ENCODE measurements at regions not wholly inside any gene's neighbourhood (a gene's known extent, or its start where the extent isn't known, plus 50 kb on each side); places are given as distances from the start of the nearest gene placed in this dataset.

DNA sequence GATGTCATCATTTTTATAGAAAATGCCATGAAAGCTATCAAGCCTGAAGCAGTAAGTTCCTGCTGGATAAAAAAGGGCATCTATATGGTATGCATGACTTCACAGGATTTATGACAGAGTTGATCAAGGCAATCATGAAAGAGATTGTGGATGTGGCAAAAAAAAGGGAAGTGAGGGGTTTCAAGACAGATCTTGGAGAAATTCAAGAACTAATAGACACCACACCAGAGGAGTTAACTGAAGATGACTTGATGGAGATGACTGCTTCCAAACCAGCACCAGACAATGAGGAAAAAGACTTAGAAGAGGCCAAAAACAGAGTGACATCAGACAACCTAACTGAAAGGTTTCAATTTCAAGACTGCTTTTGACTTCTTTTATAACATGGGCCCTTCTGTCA lies 691.1 kb upstream of the SLC10A2 start:
- no peak overlapping the region for H3K27ac Mint-ChIP-seq (ENCODE audit: unreplicated experiment)

DNA sequence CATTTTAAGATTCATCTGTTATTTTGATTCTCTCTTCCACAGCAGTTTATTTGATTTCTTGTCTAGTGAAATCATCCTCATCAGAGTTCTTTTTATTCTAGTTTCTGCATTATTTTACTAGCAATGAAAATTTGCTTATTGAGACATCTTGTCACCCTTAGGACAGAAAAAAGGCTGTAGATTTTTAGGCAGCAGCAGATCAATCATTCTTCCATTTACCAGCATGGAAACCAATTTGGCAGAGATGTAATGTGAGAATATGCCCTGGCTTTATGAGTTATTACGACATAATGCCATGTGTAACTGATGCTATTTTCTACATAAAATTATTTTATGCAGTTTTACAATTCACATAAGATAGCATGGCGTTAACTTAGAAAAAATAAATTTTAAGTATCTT lies 688.6 kb upstream of the SLC10A2 start:
- Mint-ChIP-seq H3K4me3 (ENCODE audit: unreplicated experiment) (no peak overlapping the region), H3K27me3 (ENCODE audit: low read depth) (no peaks in the 10 kb centered on the region), H3K27ac (ENCODE audit: unreplicated experiment) (no peak overlapping the region), H3K36me3 (ENCODE audit: low read depth) (no peaks in the 10 kb centered on the region), H3K4me1 (ENCODE audit: low read depth) (peaks cover 4% of the 10 kb centered on the region), H3K9me3 (ENCODE audit: low read depth) (peaks cover 5% of the 10 kb centered on the region)
- no peak for DNase-seq (ENCODE audit: low spot score)
- TF ChIP-seq, protein P1, sequence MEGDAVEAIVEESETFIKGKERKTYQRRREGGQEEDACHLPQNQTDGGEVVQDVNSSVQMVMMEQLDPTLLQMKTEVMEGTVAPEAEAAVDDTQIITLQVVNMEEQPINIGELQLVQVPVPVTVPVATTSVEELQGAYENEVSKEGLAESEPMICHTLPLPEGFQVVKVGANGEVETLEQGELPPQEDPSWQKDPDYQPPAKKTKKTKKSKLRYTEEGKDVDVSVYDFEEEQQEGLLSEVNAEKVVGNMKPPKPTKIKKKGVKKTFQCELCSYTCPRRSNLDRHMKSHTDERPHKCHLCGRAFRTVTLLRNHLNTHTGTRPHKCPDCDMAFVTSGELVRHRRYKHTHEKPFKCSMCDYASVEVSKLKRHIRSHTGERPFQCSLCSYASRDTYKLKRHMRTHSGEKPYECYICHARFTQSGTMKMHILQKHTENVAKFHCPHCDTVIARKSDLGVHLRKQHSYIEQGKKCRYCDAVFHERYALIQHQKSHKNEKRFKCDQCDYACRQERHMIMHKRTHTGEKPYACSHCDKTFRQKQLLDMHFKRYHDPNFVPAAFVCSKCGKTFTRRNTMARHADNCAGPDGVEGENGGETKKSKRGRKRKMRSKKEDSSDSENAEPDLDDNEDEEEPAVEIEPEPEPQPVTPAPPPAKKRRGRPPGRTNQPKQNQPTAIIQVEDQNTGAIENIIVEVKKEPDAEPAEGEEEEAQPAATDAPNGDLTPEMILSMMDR (IDR thresholded peaks at IDR 0.05): no peak

More for the DNA sequence above, 691.1 kb upstream of the SLC10A2 start:
- Mint-ChIP-seq H3K4me1 (ENCODE audit: low read depth) (peaks cover 4% of the 10 kb centered on the region), H3K9me3 (ENCODE audit: low read depth) (peaks cover 5% of the 10 kb centered on the region), H3K27me3 (ENCODE audit: low read depth) (no peaks in the 10 kb centered on the region), H3K36me3 (ENCODE audit: low read depth) (no peaks in the 10 kb centered on the region), H3K4me3 (ENCODE audit: unreplicated experiment) (no peak overlapping the region)
- TF ChIP-seq, protein P1 (IDR thresholded peaks at IDR 0.05): no peak
- no peak for DNase-seq (ENCODE audit: low spot score)

DNA sequence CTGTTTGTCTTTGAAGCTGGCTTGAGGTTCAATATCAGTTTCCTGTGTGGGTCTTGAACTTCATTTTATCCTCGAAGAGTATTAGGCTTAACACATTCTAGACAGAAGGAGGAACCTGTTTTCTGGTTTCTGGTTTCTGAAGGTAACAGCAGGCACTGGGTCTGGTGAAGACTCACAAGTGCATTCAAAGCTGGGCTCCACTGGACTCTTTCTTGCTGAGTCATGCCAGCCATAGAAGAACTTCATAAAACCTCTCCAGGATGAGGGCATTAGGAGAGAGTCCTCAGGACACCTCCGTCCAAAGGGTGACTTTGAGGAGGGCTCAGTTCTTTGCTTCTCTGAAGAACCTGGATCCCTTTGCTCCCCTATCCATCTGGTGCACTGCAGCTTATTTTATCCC lies 668.6 kb upstream of the SLC10A2 start:
- TF ChIP-seq, protein P1 (IDR thresholded peaks at IDR 0.05): no peak
- Mint-ChIP-seq H3K36me3 (ENCODE audit: low read depth) (no peaks in the 10 kb centered on the region), H3K27me3 (ENCODE audit: low read depth) (no peaks in the 10 kb centered on the region), H3K27ac (ENCODE audit: unreplicated experiment) (no peak overlapping the region), H3K4me1 (ENCODE audit: low read depth) (no peaks in the 10 kb centered on the region), H3K9me3 (ENCODE audit: low read depth) (no peaks in the 10 kb centered on the region), H3K4me3 (ENCODE audit: unreplicated experiment) (no peak overlapping the region)
- DNase-seq (ENCODE audit: low spot score): no peak

DNA sequence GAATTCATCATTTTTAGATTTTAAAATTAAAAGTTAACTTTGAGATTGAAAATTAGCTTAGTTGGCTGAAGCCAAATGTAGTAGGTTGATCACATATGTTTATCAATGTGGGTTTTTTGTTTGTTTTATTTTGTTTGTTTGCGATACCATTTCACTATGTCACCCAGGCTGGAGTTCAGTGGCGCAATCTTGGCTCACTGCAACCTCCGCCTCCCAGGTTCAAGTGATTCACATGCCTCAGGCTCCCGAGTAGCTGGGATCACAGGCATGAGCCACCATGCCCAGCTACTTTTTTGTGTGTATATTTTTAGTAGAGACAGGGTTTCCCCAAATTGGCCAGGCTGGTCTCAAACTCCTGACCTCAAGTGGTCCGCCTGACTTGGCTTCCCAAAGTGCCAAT lies 665.7 kb upstream of the SLC10A2 start:
- Mint-ChIP-seq H3K36me3 (ENCODE audit: low read depth) (no peaks in the 10 kb centered on the region), H3K27ac (ENCODE audit: unreplicated experiment) (no peak overlapping the region), H3K27me3 (ENCODE audit: low read depth) (no peaks in the 10 kb centered on the region), H3K4me3 (ENCODE audit: unreplicated experiment) (no peak overlapping the region), H3K4me1 (ENCODE audit: low read depth) (no peaks in the 10 kb centered on the region), H3K9me3 (ENCODE audit: low read depth) (no peaks in the 10 kb centered on the region)
- DNase-seq (ENCODE audit: low spot score): no peak
- TF ChIP-seq, protein P1 (IDR thresholded peaks at IDR 0.05): no peak

DNA sequence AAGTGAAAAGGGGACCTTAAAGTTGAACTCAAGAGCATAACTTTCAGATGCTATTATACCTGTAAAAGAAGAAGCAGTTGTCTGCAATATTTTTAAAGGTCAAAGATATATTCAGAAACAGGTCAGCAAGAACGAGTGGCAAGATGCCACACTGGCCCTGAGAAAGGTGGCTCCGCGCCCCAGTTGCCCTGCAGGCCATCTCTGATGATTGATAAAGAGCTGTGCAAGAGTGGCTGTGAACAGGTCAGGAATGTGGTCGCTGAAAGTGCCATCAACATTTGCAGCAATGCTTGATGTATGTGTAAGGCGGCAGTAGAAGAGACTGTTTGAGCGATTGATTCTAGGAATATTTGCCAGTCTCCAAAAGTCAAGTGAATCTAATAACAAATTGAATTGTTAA lies 664.2 kb upstream of the SLC10A2 start:
- TF ChIP-seq, protein P1 (IDR thresholded peaks at IDR 0.05): no peak
- H3K27me3 Mint-ChIP-seq (ENCODE audit: low read depth): no peaks in the 10 kb centered on the region
- H3K4me3 Mint-ChIP-seq (ENCODE audit: unreplicated experiment): no peak overlapping the region
- DNase-seq (ENCODE audit: low spot score): no peak
- H3K4me1 Mint-ChIP-seq (ENCODE audit: low read depth): no peaks in the 10 kb centered on the region
- no peaks in the 10 kb centered on the region for H3K36me3 Mint-ChIP-seq (ENCODE audit: low read depth)
- no peak overlapping the region for H3K27ac Mint-ChIP-seq (ENCODE audit: unreplicated experiment)
- H3K9me3 Mint-ChIP-seq (ENCODE audit: low read depth): no peaks in the 10 kb centered on the region

Measured in chondrocyte (in vitro differentiated cells).